LNCaP clone FGC (cell line): ENCODE measurements at regions not wholly inside any gene's neighbourhood (a gene's known extent, or its start where the extent isn't known, plus 50 kb on each side); places are given as distances from the start of the nearest gene placed in this dataset.

ENCODE experiments used
- DNase-seq: peaks from one replicate; pipeline ENCODE4 v3.0.0-alpha.2; 2011; ENCODE audit warnings: low read depth
- H3K4me3 ChIP-seq: 2 replicates; pipeline ENCODE4 v1.5.1; 2011; ENCODE audit warnings: mild to moderate bottlenecking, low read depth, low read length, control low read depth
- CTCF ChIP-seq: IDR thresholded peaks from 2 replicates; pipeline ENCODE4 v1.5.1; 2012; ENCODE audit warnings: mild to moderate bottlenecking; ENCODE audit not compliant: control insufficient read depth, insufficient read depth; ENCODE audit errors: extremely low read depth

DNA sequence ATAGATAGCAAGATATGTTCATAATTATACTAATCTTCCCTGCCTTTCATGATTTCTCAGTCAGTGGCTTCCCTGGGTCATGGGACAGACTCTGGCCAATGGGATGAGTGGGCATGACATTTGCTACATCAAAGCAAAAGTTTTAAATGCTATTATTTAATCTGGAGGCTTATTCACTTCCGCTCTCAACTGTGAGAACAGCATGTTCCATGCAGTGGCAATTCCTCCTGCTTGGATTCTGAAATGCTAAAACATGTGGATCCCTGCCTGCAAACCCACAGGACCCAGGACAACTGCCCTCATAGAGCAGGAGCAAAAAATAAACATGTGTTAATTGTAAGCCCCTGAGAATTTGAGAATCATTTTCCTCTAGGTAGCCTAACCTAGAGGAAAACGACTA, 1412.4 kb upstream of the CELF2 start:
- no peak for DNase-seq
- TF ChIP-seq CTCF, result no peak
- H3K4me3 ChIP-seq, result no peak overlapping the region

GRCh38 chr10:9608602-9609001, 1409.1 kb upstream of the CELF2 start:
- no peak for DNase-seq
- peak; percentile 54 for TF ChIP-seq CTCF
- no peak overlapping the region for H3K4me3 ChIP-seq

- H3K4me3 ChIP-seq, result no peak overlapping the region
- no peak for DNase-seq
- TF ChIP-seq CTCF, result no peak
These were observed 1404.2 kb upstream of the CELF2 start for GRCh38 chr10:9613338-9614075.

GRCh38 chr10:9615189-9615588, 1402.5 kb upstream of the CELF2 start:
- H3K4me3 ChIP-seq, result no peak overlapping the region
- DNase-seq, result no peak
- no peak for TF ChIP-seq CTCF

DNA sequence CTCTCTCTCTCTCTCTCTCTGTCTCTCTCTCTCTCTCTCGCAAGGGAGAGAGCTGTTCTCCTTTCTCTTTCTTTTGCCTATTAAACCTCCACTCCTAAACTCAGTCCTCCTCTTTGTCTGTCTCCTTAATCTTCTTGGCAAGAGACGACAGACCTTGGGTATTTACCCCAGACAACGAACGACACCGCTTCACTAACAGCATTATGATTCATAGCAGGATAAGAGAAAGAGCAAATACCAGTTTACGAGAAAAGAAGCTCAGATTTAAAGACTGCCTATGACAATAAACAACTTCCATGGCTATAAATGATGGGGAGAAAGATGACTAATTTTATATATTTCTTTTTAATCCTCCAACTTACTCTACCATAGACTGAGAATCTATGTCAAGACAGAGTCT, 1396.5 kb upstream of the CELF2 start:
- H3K4me3 ChIP-seq, result no peak overlapping the region
- no peak for DNase-seq
- TF ChIP-seq CTCF, result no peak

GRCh38 chr10:9625304-9625703, 1392.4 kb upstream of the CELF2 start:
- no peak for DNase-seq
- H3K4me3 ChIP-seq, result no peak overlapping the region
- no peak for TF ChIP-seq CTCF

GRCh38 chr10:9634466-9634865, 1383.2 kb upstream of the CELF2 start:
- no peak for TF ChIP-seq CTCF
- no peak for DNase-seq

More at GRCh38 chr10:9634466-9634865, 1383.2 kb upstream of the CELF2 start:
- H3K4me3 ChIP-seq, result no peak overlapping the region
